Ectodermal cell (in vitro differentiated cells): ENCODE measurements at regions not wholly inside any gene's neighbourhood (a gene's known extent, or its start where the extent isn't known, plus 50 kb on each side); places are given as distances from the start of the nearest gene placed in this dataset.

ENCODE experiments used
- H3K27ac ChIP-seq: 2 replicates; pipeline ENCODE4 v1.7.0; 2013; ENCODE audit warnings: mild to moderate bottlenecking, low read depth, low read length; ENCODE audit not compliant: insufficient read depth, poor library complexity, severe bottlenecking
- H3K27me3 ChIP-seq: 2 replicates; pipeline ENCODE4 v1.7.0; 2013; ENCODE audit warnings: mild to moderate bottlenecking, low read length; ENCODE audit not compliant: insufficient read depth, control insufficient read depth, poor library complexity, severe bottlenecking
- H3K36me3 ChIP-seq: one replicate; pipeline ENCODE4 v1.7.0; 2013; ENCODE audit warnings: low read length; ENCODE audit not compliant: control insufficient read depth, insufficient read depth
- H3K4me1 ChIP-seq: one replicate; pipeline ENCODE4 v1.7.0; 2013; ENCODE audit warnings: low read length; ENCODE audit not compliant: control insufficient read depth, insufficient read depth
- H3K4me3 ChIP-seq: 2 replicates; pipeline ENCODE4 v1.7.0; 2013; ENCODE audit warnings: low read depth, low read length, control low read depth; ENCODE audit not compliant: insufficient read depth
- H3K9me3 ChIP-seq: 2 replicates; pipeline ENCODE4 v1.7.0; 2013; ENCODE audit warnings: mild to moderate bottlenecking, low read length, moderate library complexity; ENCODE audit not compliant: control insufficient read depth
- WGBS, 2 experiments: methylation state at CpG; one replicate each; pipeline ENCODE4 v1.1.7; 2013; ENCODE audit warnings: missing lambda C conversion rate in 2 of 2; 5-methylcytosine and 5-hydroxymethylcytosine counted together

- no peaks in the 10 kb centered on the region for H3K4me1 ChIP-seq
- no peaks in the 10 kb centered on the region for H3K9me3 ChIP-seq
- H3K4me3 ChIP-seq, result no peak overlapping the region
- no peak overlapping the region for H3K27ac ChIP-seq
- no peaks in the 10 kb centered on the region for H3K27me3 ChIP-seq
- H3K36me3 ChIP-seq, result no peaks in the 10 kb centered on the region
- WGBS, 2 experiments, result 90 to 100% methylated on average over 1 of the region's 1 CpG
These were observed 448.0 kb upstream of the FBXO33 start for GRCh38 chr14:39880106-39880695.

- no peaks in the 10 kb centered on the region for H3K27me3 ChIP-seq
- no peaks in the 10 kb centered on the region for H3K4me1 ChIP-seq
- 54 to 55% methylated on average over 4 of the region's 4 CpGs for WGBS, 2 experiments
- H3K4me3 ChIP-seq, result no peak overlapping the region
- no peak overlapping the region for H3K27ac ChIP-seq
- H3K9me3 ChIP-seq, result no peaks in the 10 kb centered on the region
- H3K36me3 ChIP-seq, result no peaks in the 10 kb centered on the region
These were observed 445.5 kb upstream of the FBXO33 start for GRCh38 chr14:39877577-39878190.

GRCh38 chr14:39876916-39877315, 444.7 kb upstream of the FBXO33 start:
- no peak overlapping the region for H3K27ac ChIP-seq
- no peaks in the 10 kb centered on the region for H3K36me3 ChIP-seq
- no peak overlapping the region for H3K4me3 ChIP-seq
- WGBS, 2 experiments, result 88 to 100% methylated on average over 1 of the region's 1 CpG
- H3K27me3 ChIP-seq, result no peaks in the 10 kb centered on the region
- H3K4me1 ChIP-seq, result no peaks in the 10 kb centered on the region
- H3K9me3 ChIP-seq, result no peaks in the 10 kb centered on the region

GRCh38 chr14:39875028-39875427, 442.8 kb upstream of the FBXO33 start:
- Histone ChIP-seq H3K4me1 (no peaks in the 10 kb centered on the region), H3K27ac (no peak overlapping the region), H3K27me3 (no peaks in the 10 kb centered on the region), H3K36me3 (no peaks in the 10 kb centered on the region), H3K9me3 (no peaks in the 10 kb centered on the region), H3K4me3 (no peak overlapping the region)
- WGBS, 2 experiments, result 94% methylated on average over 2 of the region's 2 CpGs

GRCh38 chr14:39873791-39874190, 441.6 kb upstream of the FBXO33 start:
- Histone ChIP-seq H3K4me1 (no peaks in the 10 kb centered on the region), H3K9me3 (no peaks in the 10 kb centered on the region), H3K27ac (no peak overlapping the region), H3K27me3 (no peaks in the 10 kb centered on the region), H3K4me3 (no peak overlapping the region), H3K36me3 (no peaks in the 10 kb centered on the region)
- WGBS, 2 experiments, result 76 to 85% methylated on average over 1 of the region's 1 CpG

- no peak overlapping the region for H3K4me3 ChIP-seq
- H3K27me3 ChIP-seq, result no peaks in the 10 kb centered on the region
- WGBS, 2 experiments, result 85 to 100% methylated on average over 1 of the region's 1 CpG
- H3K36me3 ChIP-seq, result no peaks in the 10 kb centered on the region
- H3K9me3 ChIP-seq, result no peaks in the 10 kb centered on the region
- no peak overlapping the region for H3K27ac ChIP-seq
- peaks cover 7% of the 10 kb centered on the region for H3K4me1 ChIP-seq
These were observed 436.7 kb upstream of the FBXO33 start for GRCh38 chr14:39868949-39869348.

- H3K9me3 ChIP-seq, result no peaks in the 10 kb centered on the region
- H3K36me3 ChIP-seq, result no peaks in the 10 kb centered on the region
- 60% methylated on average over 3 of the region's 3 CpGs for WGBS, 2 experiments
- H3K27me3 ChIP-seq, result no peaks in the 10 kb centered on the region
- no peak overlapping the region for H3K27ac ChIP-seq
- peaks cover 7% of the 10 kb centered on the region for H3K4me1 ChIP-seq
- no peak overlapping the region for H3K4me3 ChIP-seq
These were observed 436.0 kb upstream of the FBXO33 start for GRCh38 chr14:39868251-39868650.

- no peaks in the 10 kb centered on the region for H3K27me3 ChIP-seq
- H3K36me3 ChIP-seq, result no peaks in the 10 kb centered on the region
- WGBS, 2 experiments, result 85 to 95% methylated on average over 1 of the region's 1 CpG
These were observed 431.2 kb upstream of the FBXO33 start for GRCh38 chr14:39863441-39863840.

GRCh38 chr14:39861696-39862095, 429.5 kb upstream of the FBXO33 start:
- no peak overlapping the region for H3K4me3 ChIP-seq
- H3K9me3 ChIP-seq, result no peaks in the 10 kb centered on the region
- H3K27me3 ChIP-seq, result no peaks in the 10 kb centered on the region
- H3K36me3 ChIP-seq, result no peaks in the 10 kb centered on the region
- WGBS, 2 experiments, result 92 to 95% methylated on average over 2 of the region's 2 CpGs
- no peak overlapping the region for H3K27ac ChIP-seq
- H3K4me1 ChIP-seq, result no peaks in the 10 kb centered on the region

More at GRCh38 chr14:39863441-39863840, 431.2 kb upstream of the FBXO33 start:
- H3K4me3 ChIP-seq, result no peak overlapping the region
- H3K27ac ChIP-seq, result no peak overlapping the region
- peaks cover 5% of the 10 kb centered on the region for H3K4me1 ChIP-seq
- no peaks in the 10 kb centered on the region for H3K9me3 ChIP-seq

- WGBS, 2 experiments, result 93 to 97% methylated on average over 3 to 4 of the region's 4 CpGs
- Histone ChIP-seq H3K4me3 (no peak overlapping the region), H3K4me1 (no peaks in the 10 kb centered on the region), H3K27ac (no peak overlapping the region), H3K27me3 (no peaks in the 10 kb centered on the region), H3K36me3 (no peaks in the 10 kb centered on the region), H3K9me3 (no peaks in the 10 kb centered on the region)
These were observed 429.0 kb upstream of the FBXO33 start for GRCh38 chr14:39861229-39861600.
